ENCODE measurements at regions not wholly inside any gene's neighbourhood (a gene's known extent, or its start where the extent isn't known, plus 50 kb on each side); places are given as distances from the start of the nearest gene placed in this dataset.

DNA sequence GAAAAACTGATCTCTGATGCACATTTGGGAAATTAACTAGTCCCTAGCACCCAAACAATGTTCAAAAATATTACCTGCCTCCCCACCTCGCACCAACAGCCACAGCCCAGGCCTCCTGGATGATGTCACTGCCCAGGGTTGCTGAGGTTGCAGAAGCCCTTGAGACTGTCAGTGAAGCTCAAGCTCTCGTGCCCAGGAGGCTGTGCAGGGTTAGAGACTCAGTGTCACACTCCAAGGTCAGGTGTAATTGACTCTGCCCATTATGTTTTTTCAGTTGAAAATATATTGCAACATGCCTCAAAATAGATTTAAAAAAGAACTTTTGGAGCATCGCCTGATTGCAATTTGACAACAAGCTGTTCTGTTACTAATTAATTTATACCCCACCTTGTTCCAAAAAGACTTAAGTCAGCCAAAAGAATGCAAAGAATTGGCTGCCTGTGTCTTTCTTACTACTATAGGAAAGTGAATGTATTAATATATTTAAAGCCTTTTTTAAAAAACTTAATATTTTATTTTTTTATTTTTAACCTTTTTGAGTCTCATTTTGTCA is 72.3 kb downstream of the CMAS start:
- TF ChIP-seq, protein P1, sequence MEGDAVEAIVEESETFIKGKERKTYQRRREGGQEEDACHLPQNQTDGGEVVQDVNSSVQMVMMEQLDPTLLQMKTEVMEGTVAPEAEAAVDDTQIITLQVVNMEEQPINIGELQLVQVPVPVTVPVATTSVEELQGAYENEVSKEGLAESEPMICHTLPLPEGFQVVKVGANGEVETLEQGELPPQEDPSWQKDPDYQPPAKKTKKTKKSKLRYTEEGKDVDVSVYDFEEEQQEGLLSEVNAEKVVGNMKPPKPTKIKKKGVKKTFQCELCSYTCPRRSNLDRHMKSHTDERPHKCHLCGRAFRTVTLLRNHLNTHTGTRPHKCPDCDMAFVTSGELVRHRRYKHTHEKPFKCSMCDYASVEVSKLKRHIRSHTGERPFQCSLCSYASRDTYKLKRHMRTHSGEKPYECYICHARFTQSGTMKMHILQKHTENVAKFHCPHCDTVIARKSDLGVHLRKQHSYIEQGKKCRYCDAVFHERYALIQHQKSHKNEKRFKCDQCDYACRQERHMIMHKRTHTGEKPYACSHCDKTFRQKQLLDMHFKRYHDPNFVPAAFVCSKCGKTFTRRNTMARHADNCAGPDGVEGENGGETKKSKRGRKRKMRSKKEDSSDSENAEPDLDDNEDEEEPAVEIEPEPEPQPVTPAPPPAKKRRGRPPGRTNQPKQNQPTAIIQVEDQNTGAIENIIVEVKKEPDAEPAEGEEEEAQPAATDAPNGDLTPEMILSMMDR (conservative IDR thresholded peaks at IDR 0.05; ENCODE audit: low read depth, low read length): no peak
- no peak for TF ChIP-seq EZH2 (IDR thresholded peaks at IDR 0.05; ENCODE audit: borderline replicate concordance, low read depth, low read length, poor library complexity, severe bottlenecking)
